ENCODE measurements at regions not wholly inside any gene's neighbourhood (a gene's known extent, or its start where the extent isn't known, plus 50 kb on each side); places are given as distances from the start of the nearest gene placed in this dataset.
A peak's percentile ranks its signal among the peaks of the same experiment; 100 is the strongest.

- no peak for DNase-seq (ENCODE audit: low spot score)
Measured at GRCh38 chr9:21564175-21564574, 82.1 kb upstream of the IFNE start.

GRCh38 chr9:21565155-21565554 lies 83.0 kb upstream of the IFNE start:
- DNase-seq (ENCODE audit: low spot score), result no peak

- DNase-seq (ENCODE audit: low spot score), result no peak
Measured at GRCh38 chr9:21567926-21568325, 85.8 kb upstream of the IFNE start.

GRCh38 chr9:21568484-21568883 lies 86.4 kb upstream of the IFNE start:
- no peak for DNase-seq (ENCODE audit: low spot score)

- no peak for DNase-seq (ENCODE audit: low spot score)
Measured at GRCh38 chr9:21569721-21570120, 87.6 kb upstream of the IFNE start.

- DNase-seq (ENCODE audit: low spot score), result no peak
Measured at GRCh38 chr9:21570643-21571275, 88.6 kb upstream of the IFNE start.

GRCh38 chr9:21574261-21574660 lies 92.1 kb upstream of the IFNE start:
- no peak for DNase-seq (ENCODE audit: low spot score)

- peak; percentile 44 for DNase-seq (ENCODE audit: low spot score)
Measured at GRCh38 chr9:21576331-21577189, 94.4 kb upstream of the IFNE start.

GRCh38 chr9:21579247-21579671 lies 97.1 kb upstream of the IFNE start:
- peak; percentile 54 for DNase-seq (ENCODE audit: low spot score)

- no peak for DNase-seq (ENCODE audit: low spot score)
Measured at GRCh38 chr9:21579743-21580142, 97.6 kb upstream of the IFNE start.

GRCh38 chr9:21580636-21581378 lies 98.7 kb upstream of the IFNE start:
- no peak for DNase-seq (ENCODE audit: low spot score)

GRCh38 chr9:21583628-21584377 lies 101.7 kb upstream of the IFNE start:
- DNase-seq (ENCODE audit: low spot score), result no peak

GRCh38 chr9:21584890-21585289 lies 102.8 kb upstream of the IFNE start:
- no peak for DNase-seq (ENCODE audit: low spot score)

GRCh38 chr9:21585756-21586752 lies 103.9 kb upstream of the IFNE start:
- DNase-seq (ENCODE audit: low spot score), result no peak

- no peak for DNase-seq (ENCODE audit: low spot score)
Measured at GRCh38 chr9:21589344-21590056, 107.4 kb upstream of the IFNE start.

GRCh38 chr9:21590058-21590996 lies 108.2 kb upstream of the IFNE start:
- no peak for DNase-seq (ENCODE audit: low spot score)

GRCh38 chr9:21591221-21592062 lies 109.3 kb upstream of the IFNE start:
- peak; percentile 25 for DNase-seq (ENCODE audit: low spot score)

GRCh38 chr9:21592063-21592338 lies 109.9 kb upstream of the IFNE start:
- DNase-seq (ENCODE audit: low spot score), result no peak
